ENCODE measurements at regions not wholly inside any gene's neighbourhood (a gene's known extent, or its start where the extent isn't known, plus 50 kb on each side); places are given as distances from the start of the nearest gene placed in this dataset.

DNA sequence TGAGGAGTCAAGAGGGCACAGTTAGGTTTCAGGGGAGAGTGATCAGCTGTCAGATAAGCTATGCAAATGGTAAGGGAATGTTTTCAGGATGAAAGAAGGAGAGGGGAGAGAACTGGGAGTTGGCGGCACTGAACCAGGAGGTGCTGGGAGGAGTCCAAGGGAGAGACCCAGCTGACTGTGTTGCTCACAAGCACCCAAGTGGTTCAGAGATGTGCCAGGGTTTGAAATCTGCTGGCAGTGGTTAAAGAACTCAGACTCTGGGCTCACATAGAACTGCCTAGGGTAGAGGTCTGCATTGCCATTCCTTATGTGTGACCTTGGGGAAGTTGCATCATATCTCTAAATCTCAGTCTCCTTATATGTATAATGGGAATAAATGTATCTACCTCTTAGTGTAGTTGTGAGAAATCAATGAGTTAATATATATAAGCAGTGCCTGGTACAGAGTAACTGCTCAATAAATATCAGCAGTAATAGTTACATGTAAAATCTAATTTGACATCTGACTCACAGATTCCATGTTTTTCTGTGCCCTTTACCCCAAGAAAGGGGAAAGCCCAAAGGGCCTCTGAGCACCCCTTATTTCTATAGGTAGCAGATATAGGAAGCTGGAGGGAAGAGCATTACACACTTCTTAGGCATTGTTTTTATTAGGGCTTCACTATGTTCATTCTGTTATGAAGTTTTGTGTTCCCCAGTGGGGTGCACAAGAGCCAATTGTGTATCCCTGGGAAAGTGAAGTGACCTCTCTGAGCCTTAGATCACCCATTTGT is 66.9 kb upstream of the SESN3 start:
- DNase-seq, result no peak

DNA sequence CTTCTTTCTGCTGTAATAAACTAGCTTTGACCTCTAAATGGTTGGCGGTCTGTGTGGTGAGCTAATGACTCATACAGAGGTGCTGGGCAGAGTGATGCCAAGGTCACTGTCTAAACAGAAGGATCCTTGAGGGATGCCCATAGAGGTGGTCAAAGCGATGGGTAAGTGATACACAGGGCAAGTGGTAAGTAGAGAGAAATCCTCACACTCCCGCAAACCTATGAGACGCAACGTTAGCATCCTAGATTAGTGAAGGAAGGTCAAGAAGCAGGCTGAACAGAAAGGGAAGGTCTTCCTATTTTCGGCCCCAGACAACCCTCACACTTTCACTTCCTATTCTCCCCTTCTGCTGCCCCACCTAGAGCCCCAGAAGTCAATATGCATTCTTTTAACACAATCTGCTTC is 65.6 kb upstream of the SESN3 start:
- DNase-seq, result no peak

DNA sequence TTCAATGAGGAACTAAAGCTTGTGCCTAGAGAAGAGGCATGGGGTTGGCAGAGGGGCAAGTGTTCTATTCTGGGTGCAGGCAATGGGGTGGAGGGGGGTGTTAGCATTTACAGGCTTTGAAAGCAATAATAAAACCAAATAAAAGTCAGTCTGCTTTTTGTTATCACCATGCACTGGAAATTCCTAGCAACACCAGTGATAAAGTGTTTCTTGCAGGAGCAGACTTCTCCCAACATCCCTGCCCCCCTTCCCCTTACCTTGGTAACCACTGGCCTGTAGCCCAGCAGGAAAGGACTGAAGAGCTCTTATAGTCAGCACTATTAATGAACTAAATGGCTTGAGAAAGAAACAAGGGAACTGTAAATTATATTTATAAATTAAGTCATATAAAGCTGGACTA is 65.2 kb upstream of the SESN3 start:
- DNase-seq, result no peak

DNA sequence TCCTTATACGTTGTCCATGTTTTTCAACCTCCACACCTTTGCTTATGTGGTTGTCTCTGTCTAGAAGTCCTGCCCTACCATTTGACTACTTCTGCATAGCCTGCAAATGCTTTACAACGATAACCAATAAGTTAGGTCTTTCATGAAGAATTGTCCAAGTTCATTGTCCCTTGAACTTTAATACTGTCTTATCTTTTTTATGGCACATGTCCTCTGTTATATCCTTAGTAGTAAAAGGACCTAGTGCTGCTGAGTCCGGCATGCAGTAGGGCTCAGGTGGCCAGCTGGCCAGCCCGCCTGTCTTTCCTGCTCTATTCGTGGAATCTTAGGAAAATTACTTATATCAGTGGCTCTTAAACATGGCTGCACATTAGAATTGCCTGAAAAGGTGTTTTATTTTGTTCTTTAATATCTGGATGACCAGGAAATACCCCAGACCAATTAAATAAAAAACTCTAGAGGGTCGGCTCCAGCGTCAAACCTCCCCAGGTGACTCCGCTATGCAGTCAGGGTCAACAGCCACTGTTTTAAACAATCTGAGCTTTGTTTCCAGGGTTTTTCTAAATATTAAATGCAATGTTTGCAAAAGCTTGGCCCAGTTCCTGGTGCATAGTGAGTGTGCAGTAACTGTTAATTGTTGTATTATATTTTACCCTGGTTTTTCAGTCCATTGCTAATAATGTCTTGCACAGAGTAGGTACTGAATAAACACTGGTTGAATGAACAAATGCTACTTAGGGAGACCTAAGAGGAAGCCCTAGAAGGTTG is 64.6 kb upstream of the SESN3 start:
- DNase-seq, result no peak

DNA sequence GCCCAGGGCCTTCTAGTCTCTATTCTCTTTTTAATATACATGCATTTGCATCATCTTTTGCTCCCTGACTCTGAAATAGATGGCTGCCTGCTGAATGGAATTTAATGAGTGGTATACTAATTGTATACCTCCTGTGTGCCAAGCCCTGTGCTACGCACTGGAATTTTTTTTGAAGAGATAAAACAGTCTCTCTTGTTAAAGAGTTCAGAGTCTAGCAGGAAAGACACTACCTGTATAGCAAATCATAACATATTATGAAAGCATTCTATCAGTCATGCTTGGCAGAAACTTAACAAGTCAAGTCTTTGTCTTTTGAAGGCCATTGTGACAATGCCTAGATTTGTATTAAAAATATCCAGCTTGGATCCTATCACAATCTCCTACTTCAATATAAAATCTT is 63.7 kb upstream of the SESN3 start:
- DNase-seq, result no peak

DNA sequence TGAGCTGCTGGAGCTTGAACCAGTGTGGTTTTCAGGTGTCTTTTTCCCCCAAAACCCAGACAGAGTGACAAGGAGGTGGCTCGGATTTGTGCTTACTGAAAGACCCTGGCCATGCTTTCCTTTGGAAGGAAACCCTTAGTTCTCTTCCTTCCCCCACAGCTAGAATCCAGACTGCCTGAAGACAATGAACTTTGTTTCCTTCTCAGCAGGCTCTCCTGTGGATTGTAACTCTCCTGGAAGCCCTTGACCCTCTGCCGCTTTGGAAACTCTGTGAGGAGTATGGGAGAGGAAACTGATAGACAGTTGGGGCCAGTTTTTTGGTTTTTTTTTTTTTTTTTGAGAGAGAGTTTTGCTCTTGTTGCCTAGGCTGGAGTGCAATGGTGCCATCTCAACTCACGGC is 62.1 kb upstream of the SESN3 start:
- DNase-seq, result no peak

DNA sequence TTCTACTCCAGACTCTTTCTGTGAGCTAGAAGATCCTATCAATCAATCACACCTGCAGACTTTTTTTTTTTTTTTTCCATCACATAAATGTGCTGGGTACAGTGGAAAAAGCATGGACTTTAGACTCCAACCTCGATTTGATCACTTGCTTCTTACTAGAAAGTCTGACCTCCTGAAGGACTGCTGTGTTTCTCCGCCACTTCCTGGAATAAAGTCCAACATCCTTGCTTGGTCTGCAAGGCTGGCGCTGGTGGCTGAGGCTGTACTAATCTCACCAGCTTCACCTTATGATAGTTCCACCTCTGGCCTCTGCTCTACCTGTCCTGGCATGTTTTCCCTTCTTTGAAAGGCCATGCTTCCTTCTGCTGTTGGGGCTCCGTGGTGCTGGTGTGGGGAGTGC is 60.9 kb upstream of the SESN3 start:
- no peak for DNase-seq

DNA sequence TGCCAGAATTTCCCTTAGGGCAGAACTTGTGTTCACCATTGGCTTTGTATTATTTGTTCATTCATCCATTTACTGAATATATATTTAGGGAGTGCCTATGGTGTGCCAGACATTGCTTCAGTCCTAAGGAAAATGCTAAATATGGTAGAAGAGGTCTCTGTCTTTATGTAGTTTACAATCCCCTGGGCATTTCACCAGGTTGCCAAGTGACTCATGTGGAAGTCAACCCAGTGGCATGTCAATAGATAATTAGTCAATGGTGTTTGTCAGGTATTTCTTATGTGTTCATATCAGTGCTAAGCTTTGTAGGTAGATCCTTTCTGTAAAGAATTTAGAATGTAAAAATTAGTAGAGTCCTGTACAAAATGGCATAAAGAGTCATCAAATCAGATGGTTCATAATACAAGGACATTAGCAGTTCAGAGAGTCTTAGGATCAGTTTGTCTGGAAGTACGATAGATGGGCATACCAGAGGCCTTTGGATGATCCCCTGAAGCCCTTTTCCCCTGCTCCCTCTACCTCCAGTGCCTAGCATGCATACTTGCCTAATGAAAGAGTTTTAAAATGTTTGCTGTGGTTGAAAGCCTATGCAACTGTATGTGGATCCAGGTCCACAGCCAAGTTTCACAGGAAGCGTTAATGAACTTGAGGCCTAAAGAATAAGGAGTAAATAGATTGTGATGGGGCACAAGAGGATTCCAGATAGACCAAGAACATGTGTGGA is 58.5 kb upstream of the SESN3 start:
- no peak for DNase-seq

DNA sequence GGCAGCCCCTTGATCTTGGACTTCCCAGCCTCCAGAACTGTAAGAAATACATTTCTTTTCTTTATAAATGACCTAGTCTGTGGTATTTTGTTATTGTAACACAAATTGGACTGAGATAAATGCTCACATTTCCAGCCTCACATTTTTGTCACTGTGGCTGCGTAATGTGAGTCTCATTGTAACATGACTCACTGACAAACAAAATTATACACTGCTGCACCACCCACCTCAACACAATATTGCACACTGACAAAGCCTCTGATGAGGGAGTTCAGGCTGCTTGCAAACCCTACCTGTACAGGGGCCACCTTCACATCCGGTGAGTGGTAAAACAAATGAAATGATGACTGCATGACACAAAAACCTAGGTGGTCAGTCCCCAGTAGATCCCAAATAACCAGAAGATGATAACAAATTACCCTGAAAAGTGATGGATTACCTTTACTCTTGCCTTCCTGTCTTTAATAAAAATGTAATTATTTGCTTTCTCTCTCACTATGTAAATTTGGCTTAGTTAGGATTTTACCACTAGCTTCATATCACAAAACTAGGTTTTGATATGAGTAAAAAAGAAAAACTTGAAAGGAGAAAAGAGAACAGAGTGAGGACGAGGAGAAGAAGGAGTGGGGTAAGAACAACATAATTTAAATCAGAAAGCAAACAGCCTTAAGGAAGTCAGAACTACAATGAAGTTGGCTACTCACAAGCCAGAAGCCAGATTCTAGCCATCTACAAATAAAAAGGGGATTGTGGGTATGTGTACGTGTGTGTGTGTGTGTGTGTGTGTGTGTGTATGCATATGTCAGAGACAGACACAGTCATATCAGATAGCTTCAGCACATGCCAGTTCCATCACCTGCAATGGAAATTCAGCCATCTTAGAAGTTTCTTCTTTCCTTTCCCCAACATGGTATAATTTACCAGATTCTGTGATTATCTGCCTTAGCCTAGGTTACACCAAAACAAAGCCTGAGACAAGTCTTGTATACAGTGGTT is 53.4 kb upstream of the SESN3 start:
- DNase-seq, result no peak

DNA sequence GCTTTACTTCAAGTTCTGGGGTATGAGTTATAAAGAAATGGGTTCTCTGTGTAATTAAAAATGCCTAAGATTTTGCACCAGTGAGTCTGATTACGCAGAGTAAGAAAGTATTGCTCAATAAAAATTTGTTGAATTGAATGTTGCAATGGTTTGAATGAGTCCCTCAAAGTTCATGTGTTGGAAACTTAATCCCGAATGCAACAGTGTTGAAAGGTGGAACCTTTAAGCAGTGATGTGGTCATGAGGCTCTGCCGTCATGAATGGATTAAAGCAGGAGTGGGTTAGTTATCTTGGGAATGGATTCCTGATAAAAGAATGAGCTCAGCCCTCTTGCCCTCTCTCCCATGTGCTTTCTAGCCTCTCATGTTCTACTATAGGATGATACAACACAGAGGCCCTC is 52.6 kb upstream of the SESN3 start:
- DNase-seq, result no peak

DNA sequence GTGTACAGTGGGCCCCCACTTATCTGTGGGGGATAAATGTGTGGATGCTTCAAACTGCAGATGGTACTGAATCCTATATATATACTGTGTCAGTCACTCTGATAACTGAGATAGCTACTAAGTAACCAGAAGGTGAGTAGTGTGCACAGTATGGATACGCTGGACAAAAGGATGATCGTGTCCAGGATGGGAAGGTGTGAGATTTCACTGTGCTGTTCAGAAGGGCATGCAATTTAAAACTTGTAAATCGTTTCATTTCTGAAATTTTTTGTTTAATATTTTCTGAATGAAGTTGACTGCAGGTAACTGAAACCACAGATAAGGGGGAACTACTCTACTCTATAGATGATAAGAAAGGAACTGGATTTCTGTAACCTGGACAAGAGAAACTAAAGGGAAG is 52.1 kb upstream of the SESN3 start:
- DNase-seq, result no peak

DNA sequence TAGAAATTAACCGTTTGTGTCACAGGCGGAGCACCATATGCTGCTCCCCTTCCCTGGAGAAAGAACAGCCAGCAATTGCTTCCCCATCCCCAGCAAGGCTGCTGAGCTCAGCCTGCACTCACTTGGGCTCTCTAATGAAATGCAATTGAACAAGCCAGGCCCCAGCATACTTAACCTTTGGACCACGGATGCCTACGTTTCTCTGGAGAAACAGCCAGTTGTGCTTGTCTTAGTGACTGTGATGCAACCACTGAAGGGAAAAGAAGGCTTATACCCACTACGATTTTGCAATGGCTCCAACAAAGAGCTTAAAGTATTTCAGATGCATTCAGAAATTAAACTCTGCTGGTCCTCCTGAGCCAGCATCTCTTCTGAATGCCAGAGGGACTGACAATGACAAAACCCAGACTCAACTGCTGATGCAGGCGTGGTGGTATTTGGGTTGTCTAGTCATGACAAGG is 51.3 kb upstream of the SESN3 start:
- no peak for DNase-seq

All from stimulated activated CD4-positive, alpha-beta T cell treated with anti-CD3 and anti-CD28 coated beads, Interleukin-12 subunit alpha, Interleukin-12 subunit beta, amount 100 ng/mL, for 4 hours (primary cell).